Activated B cell treated with CpG ODN at 0.5 μM for 24 hours (primary cell): ENCODE measurements at regions not wholly inside any gene's neighbourhood (a gene's known extent, or its start where the extent isn't known, plus 50 kb on each side); places are given as distances from the start of the nearest gene placed in this dataset.

Experiments
- ATAC-seq: fragments of 200-7000 bp; cut with Tn5 transposase; one replicate; pipeline ENCODE4 v1.10.0; 2021; ENCODE audit warnings: low read depth, mild to moderate bottlenecking, moderate library complexity
- CTCF ChIA-PET: fragments of 350-600 bp; sonication (Branson Sonifier 250); formaldehyde crosslinking; loops from one replicate; lab custom pipeline; 2021; ENCODE audit warnings: antibody characterized with exemption; lab: Charles Lee
- POLR2A ChIA-PET: fragments of 350-600 bp; sonication (Branson Sonifier 250); formaldehyde crosslinking; loops from one replicate; lab custom pipeline; 2021; ENCODE audit warnings: antibody characterized with exemption; lab: Charles Lee
- DNase-seq: peaks from one replicate; pipeline ENCODE4 v3.0.0; 2022
- H3K27ac Mint-ChIP-seq: one replicate; pipeline ENCODE4 v1.8.0; 2020; ENCODE audit warnings: mixed read lengths
- H3K27me3 Mint-ChIP-seq: one replicate; pipeline ENCODE4 v1.8.0; 2021; ENCODE audit warnings: mixed read lengths
- H3K36me3 Mint-ChIP-seq: one replicate; pipeline ENCODE4 v1.8.0; 2021; ENCODE audit warnings: low read depth, mixed read lengths
- H3K4me1 Mint-ChIP-seq: one replicate; pipeline ENCODE4 v1.8.0; 2021; ENCODE audit warnings: mixed read lengths
- H3K4me3 Mint-ChIP-seq: one replicate; pipeline ENCODE4 v1.8.0; 2020; ENCODE audit warnings: mild to moderate bottlenecking, mixed read lengths
- H3K9me3 Mint-ChIP-seq: one replicate; pipeline ENCODE4 v1.8.0; 2020; ENCODE audit warnings: mixed read lengths
- intact Hi-C: fragments of 100-400 bp; cut with micrococcal nuclease; formaldehyde crosslinking; loops from one replicate; pipeline ENCODE4 v1.15.1; 2024
- TF ChIP-seq, protein P1 (sequence below): fragments of 200-600 bp; IDR thresholded peaks from one replicate; pipeline ENCODE4 v1.8.0; 2022; ENCODE audit warnings: antibody characterized with exemption, mild to moderate bottlenecking

DNA sequence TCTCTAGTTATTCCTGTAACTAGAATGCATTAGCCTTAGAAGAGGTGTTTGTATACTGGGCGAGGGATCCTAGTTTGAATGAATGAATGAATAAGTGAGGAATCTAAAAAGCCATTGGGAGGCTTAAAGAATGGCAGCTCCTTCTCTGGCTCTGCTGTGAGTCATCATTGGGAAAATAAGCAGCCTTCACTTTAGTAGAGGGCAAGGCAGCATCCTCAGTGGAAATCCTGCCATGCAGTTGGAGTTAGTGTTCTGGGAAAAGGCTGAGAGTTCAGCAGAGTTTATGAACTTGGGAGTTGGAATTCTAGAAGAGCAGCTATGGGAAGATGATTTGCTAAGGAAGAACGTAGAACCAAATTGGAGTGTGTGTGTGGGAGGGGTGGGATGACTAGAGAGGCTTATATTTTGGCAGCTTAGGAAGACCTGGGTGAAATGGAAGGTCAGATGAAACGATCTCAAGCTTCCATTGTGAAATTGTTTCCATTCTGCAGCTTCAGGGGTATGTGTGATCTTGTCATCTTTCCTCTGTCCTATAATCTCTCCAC is 120.8 kb downstream of the PTCSC3 start:
- TF ChIP-seq, protein P1, sequence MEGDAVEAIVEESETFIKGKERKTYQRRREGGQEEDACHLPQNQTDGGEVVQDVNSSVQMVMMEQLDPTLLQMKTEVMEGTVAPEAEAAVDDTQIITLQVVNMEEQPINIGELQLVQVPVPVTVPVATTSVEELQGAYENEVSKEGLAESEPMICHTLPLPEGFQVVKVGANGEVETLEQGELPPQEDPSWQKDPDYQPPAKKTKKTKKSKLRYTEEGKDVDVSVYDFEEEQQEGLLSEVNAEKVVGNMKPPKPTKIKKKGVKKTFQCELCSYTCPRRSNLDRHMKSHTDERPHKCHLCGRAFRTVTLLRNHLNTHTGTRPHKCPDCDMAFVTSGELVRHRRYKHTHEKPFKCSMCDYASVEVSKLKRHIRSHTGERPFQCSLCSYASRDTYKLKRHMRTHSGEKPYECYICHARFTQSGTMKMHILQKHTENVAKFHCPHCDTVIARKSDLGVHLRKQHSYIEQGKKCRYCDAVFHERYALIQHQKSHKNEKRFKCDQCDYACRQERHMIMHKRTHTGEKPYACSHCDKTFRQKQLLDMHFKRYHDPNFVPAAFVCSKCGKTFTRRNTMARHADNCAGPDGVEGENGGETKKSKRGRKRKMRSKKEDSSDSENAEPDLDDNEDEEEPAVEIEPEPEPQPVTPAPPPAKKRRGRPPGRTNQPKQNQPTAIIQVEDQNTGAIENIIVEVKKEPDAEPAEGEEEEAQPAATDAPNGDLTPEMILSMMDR: no peak
- no peak for ATAC-seq
- ChIA-PET CTCF (no interaction called here), POLR2A (no interaction called here)
- H3K4me3 Mint-ChIP-seq: no peak overlapping the region
- no peaks in the 10 kb centered on the region for H3K36me3 Mint-ChIP-seq
- H3K4me1 Mint-ChIP-seq: no peaks in the 10 kb centered on the region
- H3K27me3 Mint-ChIP-seq: peaks cover 2% of the 10 kb centered on the region
- H3K9me3 Mint-ChIP-seq: no peaks in the 10 kb centered on the region
- intact Hi-C loops: no loop called here
- H3K27ac Mint-ChIP-seq: no peak overlapping the region
- DNase-seq: no peak

DNA sequence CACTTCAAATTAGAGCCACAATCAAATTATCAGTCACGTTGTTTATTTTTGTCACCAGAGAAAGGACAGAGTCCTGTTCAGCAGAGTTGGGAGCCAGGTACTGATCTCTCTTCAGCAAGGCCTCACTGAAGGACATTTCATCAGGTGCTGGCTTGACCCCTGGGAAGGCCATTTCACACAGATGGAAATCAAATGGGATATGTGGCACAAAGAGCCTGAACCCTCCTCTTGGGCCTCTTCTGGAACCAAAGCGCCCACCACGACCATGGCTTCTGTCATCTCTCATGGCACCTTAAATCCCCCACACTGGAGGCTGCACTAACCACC is 121.5 kb downstream of the PTCSC3 start:
- ChIA-PET POLR2A (no interaction called here), CTCF (no interaction called here)
- Mint-ChIP-seq H3K27me3 (peaks cover 2% of the 10 kb centered on the region), H3K4me3 (no peak overlapping the region), H3K27ac (no peak overlapping the region), H3K4me1 (no peaks in the 10 kb centered on the region), H3K9me3 (no peaks in the 10 kb centered on the region), H3K36me3 (no peaks in the 10 kb centered on the region)
- no peak for ATAC-seq
- intact Hi-C loops: no loop called here
- TF ChIP-seq, protein P1: no peak
- DNase-seq: no peak

DNA sequence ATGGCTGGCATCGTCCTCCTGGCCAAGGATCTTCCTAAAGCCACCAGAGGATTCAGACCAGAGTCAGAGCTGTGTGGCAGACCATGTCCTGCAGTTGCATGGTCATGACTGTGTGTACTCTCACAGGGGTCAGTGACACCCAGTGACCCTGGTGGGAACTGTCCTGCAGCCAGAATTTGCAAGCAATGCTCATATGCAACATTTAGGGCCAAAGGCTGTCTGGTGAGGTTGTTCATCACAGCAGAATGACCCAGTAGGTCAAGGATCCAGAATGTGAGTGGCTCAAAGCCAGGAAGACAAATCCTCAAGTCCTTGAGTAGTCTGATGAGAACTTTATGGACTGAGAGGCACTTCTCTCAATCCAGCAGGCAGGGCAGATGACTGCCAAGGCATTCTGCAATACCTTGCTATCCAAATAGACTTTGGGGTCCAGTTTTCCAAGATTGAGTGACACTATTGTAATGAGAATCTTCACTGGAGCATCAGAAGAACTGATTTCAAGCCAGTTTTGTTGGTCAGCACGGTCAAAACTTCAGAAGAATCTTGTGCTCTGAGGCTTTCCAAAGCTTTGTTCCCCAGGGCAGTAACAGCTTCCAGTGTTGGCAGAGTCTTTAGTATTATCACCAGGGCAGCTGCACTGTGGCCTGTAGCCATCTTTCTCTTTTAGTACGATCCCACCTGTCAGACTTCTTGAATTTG is 122.0 kb downstream of the PTCSC3 start:
- ATAC-seq: no peak
- H3K4me1 Mint-ChIP-seq: no peaks in the 10 kb centered on the region
- CTCF ChIA-PET: no interaction called here
- intact Hi-C loops: no loop called here
- H3K27me3 Mint-ChIP-seq: peaks cover 2% of the 10 kb centered on the region
- H3K36me3 Mint-ChIP-seq: no peaks in the 10 kb centered on the region
- POLR2A ChIA-PET: no interaction called here
- TF ChIP-seq, protein P1: no peak
- H3K27ac Mint-ChIP-seq: no peak overlapping the region
- no peak for DNase-seq
- no peak overlapping the region for H3K4me3 Mint-ChIP-seq
- no peaks in the 10 kb centered on the region for H3K9me3 Mint-ChIP-seq

DNA sequence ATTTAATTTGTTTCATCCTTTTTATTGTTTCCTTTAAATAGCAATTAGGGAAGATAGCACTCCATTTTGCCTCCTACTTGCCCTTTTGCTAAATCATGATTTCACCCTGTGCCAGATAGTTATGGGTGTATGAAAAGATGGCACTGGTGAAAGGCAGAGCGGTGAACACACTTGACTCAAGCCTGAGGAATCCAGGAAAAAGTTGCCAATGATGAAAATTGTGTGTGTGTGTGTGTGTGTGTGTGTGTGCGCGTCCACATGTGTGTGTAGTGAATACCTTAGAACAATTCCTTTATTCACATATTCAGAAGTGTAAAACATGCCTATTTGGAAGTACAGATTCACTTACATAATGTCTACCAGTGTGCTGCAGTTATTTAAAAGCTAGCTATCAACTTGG is 123.8 kb downstream of the PTCSC3 start:
- H3K27me3 Mint-ChIP-seq: peaks cover 2% of the 10 kb centered on the region
- intact Hi-C loops: no loop called here
- no peaks in the 10 kb centered on the region for H3K4me1 Mint-ChIP-seq
- no peak for ATAC-seq
- DNase-seq: no peak
- H3K9me3 Mint-ChIP-seq: no peaks in the 10 kb centered on the region
- no peak overlapping the region for H3K27ac Mint-ChIP-seq
- no peaks in the 10 kb centered on the region for H3K36me3 Mint-ChIP-seq
- ChIA-PET CTCF (no interaction called here), POLR2A (no interaction called here)
- TF ChIP-seq, protein P1: no peak
- H3K4me3 Mint-ChIP-seq: no peak overlapping the region

DNA sequence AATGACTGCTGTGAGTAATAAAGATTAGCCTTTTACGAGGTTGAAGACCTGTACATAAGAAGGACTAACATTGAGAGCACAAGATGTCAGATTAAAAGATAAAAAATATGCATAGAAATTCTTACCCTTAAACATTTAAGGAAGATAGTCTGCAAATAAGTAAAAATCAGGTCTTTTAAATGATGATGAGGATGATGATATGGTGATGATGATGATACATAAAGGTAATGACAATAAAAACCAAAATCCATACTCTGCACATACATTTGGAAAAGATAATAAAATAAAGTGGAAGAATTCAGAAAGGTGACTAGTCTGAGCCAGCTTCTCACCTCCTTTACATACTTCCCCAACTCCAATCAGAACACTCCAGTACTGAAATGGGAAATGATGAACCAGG is 124.5 kb downstream of the PTCSC3 start:
- CTCF ChIA-PET: no interaction called here
- Mint-ChIP-seq H3K27ac (no peak overlapping the region), H3K4me3 (no peak overlapping the region), H3K9me3 (no peaks in the 10 kb centered on the region), H3K27me3 (peaks cover 2% of the 10 kb centered on the region), H3K4me1 (no peaks in the 10 kb centered on the region), H3K36me3 (no peaks in the 10 kb centered on the region)
- intact Hi-C loops: no loop called here
- DNase-seq: no peak
- no peak for ATAC-seq
- POLR2A ChIA-PET: no interaction called here
- TF ChIP-seq, protein P1: no peak
